Transverse colon (tissue), 3 donors: ENCODE measurements at regions not wholly inside any gene's neighbourhood (a gene's known extent, or its start where the extent isn't known, plus 50 kb on each side); places are given as distances from the start of the nearest gene placed in this dataset.

Source experiments
- CTCF ChIP-seq, 5 experiments: fragments of 200-600 bp in 3 of 5; fragments of 450-650 bp in 2 of 5; sonication (generic) in 3 of 5; IDR thresholded peaks; 1 replicate in 2 of 5; 2 replicates in 3 of 5; pipeline ENCODE4 v1.5.1; 2016 to 2017; ENCODE audit warnings: antibody characterized with exemption in 5 of 5, inconsistent platforms in 3 of 5, mild to moderate bottlenecking in 2 of 5, moderate library complexity in 1 of 5
- POLR2A ChIP-seq: fragments of 450-650 bp; IDR thresholded peaks from one replicate; pipeline ENCODE4 v1.6.1; 2016; ENCODE audit warnings: antibody characterized with exemption, mild to moderate bottlenecking, moderate library complexity

GRCh38 chr1:72433591-72433990, 151.3 kb upstream of the NEGR1 start:
- TF ChIP-seq POLR2A = no peak
- TF ChIP-seq CTCF (IDR thresholded peaks at IDR 0.05) = no peak
